CD14-positive monocyte (primary cell): ENCODE measurements at regions not wholly inside any gene's neighbourhood (a gene's known extent, or its start where the extent isn't known, plus 50 kb on each side); places are given as distances from the start of the nearest gene placed in this dataset.

Source experiments
- DNase-seq, 3 donors: peaks; one replicate each; pipeline ENCODE4 v3.0.0-alpha.2; 2011 to 2022
- H2AFZ ChIP-seq: 2 replicates; pipeline ENCODE4 v1.6.0; 2012; ENCODE audit warnings: mild to moderate bottlenecking, low read depth, low read length, inconsistent platforms; ENCODE audit not compliant: insufficient read depth, poor library complexity, severe bottlenecking
- H3K27ac ChIP-seq, 2 donors: 1 replicate in 1 of 2; 2 replicates in 1 of 2; pipeline ENCODE4 v1.5.1; 2012 to 2013; ENCODE audit warnings: low read length in 2 of 2, control low read depth in 1 of 2, inconsistent platforms in 1 of 2, low read depth in 1 of 2, mild to moderate bottlenecking in 1 of 2
- H3K27me3 ChIP-seq, 2 donors: one replicate each; pipeline versions ENCODE4 v1.6.0 to v1.6.1; 2011 to 2013; ENCODE audit warnings: low read length in 2 of 2; ENCODE audit not compliant: control insufficient read depth in 2 of 2, insufficient read depth in 2 of 2
- H3K36me3 ChIP-seq, 2 donors: replicated peaks in 1 of 2; 1 replicate in 1 of 2; 2 replicates in 1 of 2; pipeline versions ENCODE4 v1.5.1 to v1.6.1; 2012 to 2013; ENCODE audit warnings: low read length in 2 of 2, control low read depth in 1 of 2, inconsistent platforms in 1 of 2, mild to moderate bottlenecking in 1 of 2; ENCODE audit not compliant: insufficient read depth in 2 of 2, control insufficient read depth in 1 of 2
- H3K4me1 ChIP-seq, 2 donors: 1 replicate in 1 of 2; 2 replicates in 1 of 2; pipeline versions ENCODE4 v1.5.1 to v1.6.1; 2012 to 2013; ENCODE audit warnings: low read length in 2 of 2, control low read depth in 1 of 2, inconsistent platforms in 1 of 2, mild to moderate bottlenecking in 1 of 2, moderate library complexity in 1 of 2; ENCODE audit not compliant: insufficient read depth in 2 of 2, control insufficient read depth in 1 of 2
- H3K4me2 ChIP-seq: replicated peaks from 2 replicates; pipeline ENCODE3; 2012; ENCODE audit warnings: low read length, moderate library complexity, mild to moderate bottlenecking; ENCODE audit not compliant: poor library complexity, severe bottlenecking; ENCODE audit errors: extremely low read depth
- H3K4me3 ChIP-seq, 3 experiments: fragments of 200-600 bp in 1 of 3; sonication (generic) in 1 of 3; replicated peaks in 1 of 3; 1 replicate in 2 of 3; 2 replicates in 1 of 3; pipeline ENCODE4 v1.5.1; 2011 to 2013; ENCODE audit warnings: low read length in 3 of 3, mild to moderate bottlenecking in 3 of 3, control low read depth in 2 of 3, low read depth in 2 of 3, inconsistent platforms in 1 of 3, moderate library complexity in 1 of 3
- H3K79me2 ChIP-seq: 2 replicates; pipeline ENCODE4 v1.6.0; 2012; ENCODE audit warnings: mild to moderate bottlenecking, control low read depth, inconsistent platforms, low read length, moderate library complexity; ENCODE audit not compliant: insufficient read depth
- H3K9ac ChIP-seq: 2 replicates; pipeline ENCODE4 v1.6.0; 2017; ENCODE audit warnings: low read length, mild to moderate bottlenecking; ENCODE audit not compliant: insufficient read depth, poor library complexity, severe bottlenecking
- H3K9me3 ChIP-seq, 2 donors: replicated peaks in 1 of 2; 1 replicate in 1 of 2; 2 replicates in 1 of 2; pipeline versions ENCODE4 v1.5.1 to v1.6.1; 2012 to 2013; ENCODE audit warnings: low read length in 2 of 2, control low read depth in 1 of 2; ENCODE audit not compliant: control insufficient read depth in 1 of 2, insufficient read depth in 1 of 2
- H4K20me1 ChIP-seq: 2 replicates; pipeline ENCODE4 v1.6.0; 2012; ENCODE audit warnings: mild to moderate bottlenecking, low read length, control low read depth, moderate library complexity; ENCODE audit not compliant: insufficient read depth
- H3K27ac Mint-ChIP-seq, 7 donors: one replicate each; pipeline ENCODE4 v1.8.0; 2020; ENCODE audit warnings: mild to moderate bottlenecking in 7 of 7, mixed read lengths in 7 of 7, moderate library complexity in 6 of 7, inconsistent platforms in 2 of 7
- H3K27me3 Mint-ChIP-seq, 3 donors: one replicate each; pipeline ENCODE4 v1.8.0; 2021 to 2022; ENCODE audit warnings: low read depth in 3 of 3, mild to moderate bottlenecking in 3 of 3, mixed read lengths in 3 of 3, moderate library complexity in 3 of 3, inconsistent platforms in 1 of 3
- H3K36me3 Mint-ChIP-seq, 2 donors: one replicate each; pipeline ENCODE4 v1.8.0; 2020; ENCODE audit warnings: mixed read lengths in 2 of 2, inconsistent platforms in 1 of 2, mild to moderate bottlenecking in 1 of 2
- H3K4me1 Mint-ChIP-seq: one replicate; pipeline ENCODE4 v1.8.0; 2020; ENCODE audit warnings: mild to moderate bottlenecking, mixed read lengths
- H3K4me3 Mint-ChIP-seq, 2 donors: one replicate each; pipeline ENCODE4 v1.8.0; 2020; ENCODE audit warnings: mild to moderate bottlenecking in 2 of 2, mixed read lengths in 2 of 2, moderate library complexity in 1 of 2
- H3K9me3 Mint-ChIP-seq, 7 donors: one replicate each; pipeline ENCODE4 v1.8.0; 2020 to 2022; ENCODE audit warnings: mixed read lengths in 7 of 7, mild to moderate bottlenecking in 6 of 7, moderate library complexity in 6 of 7, inconsistent platforms in 2 of 7
- CTCF ChIP-seq: fragments of 200-600 bp; IDR thresholded peaks from one replicate; pipeline ENCODE4 v1.8.0; 2022; ENCODE audit warnings: antibody characterized with exemption, mild to moderate bottlenecking
- WGBS: methylation state at CpG from one replicate; pipeline ENCODE4 v1.1.5; 2013; ENCODE audit warnings: missing lambda C conversion rate; ENCODE audit not compliant: insufficient coverage; 5-methylcytosine and 5-hydroxymethylcytosine counted together
- intact Hi-C, 2 donors: fragments of 100-400 bp; cut with micrococcal nuclease; formaldehyde crosslinking; loops; one replicate each; pipeline versions ENCODE4 v1.15.0 to v1.15.1; 2023

- Mint-ChIP-seq H3K4me3 (no peak overlapping the region), H3K4me1 (peaks cover 12% of the 10 kb centered on the region), H3K27me3 (peaks cover 0 to 2% (median 2%) of the 10 kb centered on the region in 3 donors), H3K36me3 (peaks cover 41 to 57% of the 10 kb centered on the region in 2 donors), H3K9me3 (peaks cover 0 to 2% (median 0%) of the 10 kb centered on the region in 7 donors), H3K27ac (no peak overlapping the region)
- no peak overlapping the region for H3K4me2 ChIP-seq
- H3K27ac ChIP-seq, result no peak overlapping the region
- no peaks in the 10 kb centered on the region for H3K27me3 ChIP-seq
- TF ChIP-seq CTCF, result no peak
- no peak overlapping the region for H2AFZ ChIP-seq
- DNase-seq, result no peak
- WGBS, result 75% methylated on average over 2 of the region's 5 CpGs
- H3K4me1 ChIP-seq, result peaks cover 12 to 13% of the 10 kb centered on the region in 2 donors
- H3K36me3 ChIP-seq, result peaks cover 29 to 45% of the 10 kb centered on the region in 2 donors
- intact Hi-C loops, result loop anchor here in 1 of 2 donors (10.0 kb wide), 2 partner anchors 163 to 193 kb away; no protein-coding TSS in a partner anchor
- H3K9ac ChIP-seq, result no peak overlapping the region
- H3K4me3 ChIP-seq, result no peak overlapping the region
- peaks cover 75% of the 10 kb centered on the region for H4K20me1 ChIP-seq
- H3K79me2 ChIP-seq, result peaks cover 15% of the 10 kb centered on the region
- no peaks in the 10 kb centered on the region for H3K9me3 ChIP-seq
These were observed 110.1 kb upstream of the SMURF2 start for GRCh38 chr17:64771980-64772844.

DNA sequence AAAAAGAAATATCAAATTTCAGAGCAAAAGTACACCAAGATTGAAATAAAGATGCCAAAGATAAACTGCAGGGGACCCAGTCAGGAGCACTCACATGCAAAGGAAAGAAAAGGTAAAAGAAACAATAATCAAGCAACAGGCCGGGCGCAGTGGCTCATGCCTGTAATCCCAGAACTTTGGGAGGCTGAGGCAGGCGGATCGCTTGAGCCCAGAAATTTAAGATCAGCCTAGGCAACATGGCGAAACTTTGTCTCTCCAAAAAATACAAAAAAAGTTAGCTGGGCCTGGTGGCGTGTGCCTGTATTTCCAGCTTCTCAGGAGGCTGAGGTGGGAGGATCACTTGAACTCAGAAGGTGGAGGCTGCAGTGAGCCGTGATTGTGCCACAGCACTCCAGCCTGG, 107.6 kb upstream of the SMURF2 start:
- Histone ChIP-seq H3K79me2 (peaks cover 13% of the 10 kb centered on the region), H3K9me3 (no peaks in the 10 kb centered on the region), H3K9ac (no peak overlapping the region), H3K27me3 (no peaks in the 10 kb centered on the region), H3K4me2 (no peak overlapping the region), H3K4me3 (no peak overlapping the region), H3K27ac (no peak overlapping the region), H2AFZ (no peak overlapping the region), H3K36me3 (peaks cover 40 to 60% of the 10 kb centered on the region in 2 donors), H4K20me1 (peaks cover 63% of the 10 kb centered on the region), H3K4me1 (no peaks in the 10 kb centered on the region)
- no peak overlapping the region for H3K27ac Mint-ChIP-seq
- WGBS, result 80% methylated on average over 1 of the region's 7 CpGs
- H3K27me3 Mint-ChIP-seq, result peaks cover 0 to 2% (median 2%) of the 10 kb centered on the region in 3 donors
- TF ChIP-seq CTCF, result no peak
- H3K9me3 Mint-ChIP-seq, result peaks cover 0 to 2% (median 0%) of the 10 kb centered on the region in 7 donors
- peaks cover 2% of the 10 kb centered on the region for H3K4me1 Mint-ChIP-seq
- H3K4me3 Mint-ChIP-seq, result no peak overlapping the region
- H3K36me3 Mint-ChIP-seq, result peaks cover 51 to 66% of the 10 kb centered on the region in 2 donors
- no peak for DNase-seq
- intact Hi-C loops, result loop anchor here in 1 of 2 donors (10.0 kb wide), 2 partner anchors 165 to 195 kb away; no protein-coding TSS in a partner anchor
